Skeletal muscle tissue (tissue), 3 donors: ENCODE measurements at regions not wholly inside any gene's neighbourhood (a gene's known extent, or its start where the extent isn't known, plus 50 kb on each side); places are given as distances from the start of the nearest gene placed in this dataset.

Experiments
- H3K27ac ChIP-seq: one replicate; pipeline ENCODE4 v1.7.0; 2013; ENCODE audit warnings: mild to moderate bottlenecking, low read depth, low read length, inconsistent platforms
- H3K27me3 ChIP-seq, 3 donors: one replicate each; pipeline ENCODE4 v1.7.0; 2013; ENCODE audit warnings: low read length in 3 of 3; ENCODE audit not compliant: control insufficient read depth in 3 of 3, insufficient read depth in 3 of 3
- H3K36me3 ChIP-seq, 3 donors: one replicate each; pipeline ENCODE4 v1.7.0; 2013; ENCODE audit warnings: low read length in 3 of 3; ENCODE audit not compliant: control insufficient read depth in 3 of 3, insufficient read depth in 3 of 3
- H3K4me1 ChIP-seq, 3 donors: one replicate each; pipeline ENCODE4 v1.7.0; 2013; ENCODE audit warnings: low read length in 3 of 3, mild to moderate bottlenecking in 3 of 3; ENCODE audit not compliant: control insufficient read depth in 3 of 3, insufficient read depth in 3 of 3
- H3K4me3 ChIP-seq, 3 donors: one replicate each; pipeline ENCODE4 v1.7.0; 2013; ENCODE audit warnings: low read length in 3 of 3
- H3K9ac ChIP-seq, 3 donors: one replicate each; pipeline ENCODE4 v1.7.0; 2013; ENCODE audit warnings: low read length in 3 of 3, mild to moderate bottlenecking in 3 of 3, moderate library complexity in 2 of 3, low read depth in 1 of 3
- H3K9me3 ChIP-seq, 3 donors: one replicate each; pipeline ENCODE4 v1.7.0; 2013; ENCODE audit warnings: low read length in 3 of 3; ENCODE audit not compliant: control insufficient read depth in 3 of 3
- donor health status: Osteomylitis.

- Histone ChIP-seq H3K4me1 (no peaks in the 10 kb centered on the region), H3K27me3 (peaks cover 0 to 3% (median 0%) of the 10 kb centered on the region in 3 donors), H3K4me3 (no peak overlapping the region), H3K27ac (no peak overlapping the region), H3K9me3 (peaks cover 0 to 2% (median 0%) of the 10 kb centered on the region in 3 donors), H3K36me3 (no peaks in the 10 kb centered on the region), H3K9ac (no peak overlapping the region)
These were observed 167.4 kb upstream of the XYLT1 start for GRCh38 chr16:17638134-17638533.

- Histone ChIP-seq H3K4me3 (no peak overlapping the region), H3K27ac (no peak overlapping the region), H3K36me3 (no peaks in the 10 kb centered on the region), H3K4me1 (no peaks in the 10 kb centered on the region), H3K9me3 (no peaks in the 10 kb centered on the region), H3K9ac (no peak overlapping the region), H3K27me3 (peaks cover 0 to 3% (median 0%) of the 10 kb centered on the region in 3 donors)
These were observed 164.4 kb upstream of the XYLT1 start for GRCh38 chr16:17635183-17635582.

GRCh38 chr16:17633181-17633951, 162.6 kb upstream of the XYLT1 start:
- Histone ChIP-seq H3K9ac (no peak overlapping the region), H3K4me1 (no peaks in the 10 kb centered on the region), H3K27me3 (peaks cover 0 to 3% (median 0%) of the 10 kb centered on the region in 3 donors), H3K9me3 (no peaks in the 10 kb centered on the region), H3K4me3 (no peak overlapping the region), H3K27ac (no peak overlapping the region), H3K36me3 (no peaks in the 10 kb centered on the region)

- Histone ChIP-seq H3K4me3 (no peak overlapping the region), H3K27ac (no peak overlapping the region), H3K27me3 (peaks cover 0 to 3% (median 0%) of the 10 kb centered on the region in 3 donors), H3K4me1 (no peaks in the 10 kb centered on the region), H3K9ac (no peak overlapping the region), H3K9me3 (peaks cover 0 to under 1% (median 0%) of the 10 kb centered on the region in 3 donors), H3K36me3 (no peaks in the 10 kb centered on the region)
These were observed 161.9 kb upstream of the XYLT1 start for GRCh38 chr16:17632667-17633066.

GRCh38 chr16:17629936-17630335, 159.2 kb upstream of the XYLT1 start:
- H3K27me3 ChIP-seq: peaks cover 0 to 3% (median 0%) of the 10 kb centered on the region in 3 donors
- H3K9me3 ChIP-seq: peaks cover 0 to 7% (median 4%) of the 10 kb centered on the region in 3 donors
- H3K4me1 ChIP-seq: no peaks in the 10 kb centered on the region
- H3K36me3 ChIP-seq: no peaks in the 10 kb centered on the region
- no peak overlapping the region for H3K4me3 ChIP-seq
- no peak overlapping the region for H3K27ac ChIP-seq
- H3K9ac ChIP-seq: no peak overlapping the region

DNA sequence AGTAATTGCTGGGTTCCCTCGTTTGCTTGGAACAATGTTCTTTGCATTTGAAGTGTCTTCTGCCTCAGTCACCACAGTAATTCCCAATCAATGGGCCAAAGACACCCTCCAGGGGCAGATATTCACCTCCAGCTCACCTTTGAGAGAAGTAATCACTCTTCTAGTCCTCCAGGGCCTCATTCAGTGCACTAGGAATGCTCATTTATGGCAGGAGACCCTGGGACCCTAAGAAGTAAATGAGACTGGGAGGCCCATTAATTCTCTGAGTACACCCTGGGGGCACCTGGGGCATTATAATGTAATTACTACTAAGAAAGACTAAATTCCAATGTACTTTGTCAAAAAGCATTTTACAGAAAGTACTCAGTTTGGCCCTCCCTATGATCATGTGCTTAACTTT, 158.2 kb upstream of the XYLT1 start:
- peaks cover 0 to 7% (median 7%) of the 10 kb centered on the region in 3 donors for H3K9me3 ChIP-seq
- no peaks in the 10 kb centered on the region for H3K36me3 ChIP-seq
- H3K4me1 ChIP-seq: no peaks in the 10 kb centered on the region
- H3K4me3 ChIP-seq: no peak overlapping the region
- H3K27ac ChIP-seq: no peak overlapping the region
- H3K27me3 ChIP-seq: peaks cover 0 to 3% (median 0%) of the 10 kb centered on the region in 3 donors
- H3K9ac ChIP-seq: no peak overlapping the region

GRCh38 chr16:17622366-17622765, 151.6 kb upstream of the XYLT1 start:
- no peak overlapping the region for H3K9ac ChIP-seq
- H3K4me1 ChIP-seq: no peaks in the 10 kb centered on the region
- H3K27me3 ChIP-seq: no peaks in the 10 kb centered on the region
- peaks cover 0 to 5% (median 4%) of the 10 kb centered on the region in 3 donors for H3K9me3 ChIP-seq
- no peak overlapping the region for H3K27ac ChIP-seq
- no peak overlapping the region for H3K4me3 ChIP-seq
- no peaks in the 10 kb centered on the region for H3K36me3 ChIP-seq

GRCh38 chr16:17619261-17619660, 148.5 kb upstream of the XYLT1 start:
- no peak overlapping the region for H3K9ac ChIP-seq
- no peaks in the 10 kb centered on the region for H3K27me3 ChIP-seq
- H3K9me3 ChIP-seq: no peaks in the 10 kb centered on the region
- H3K4me1 ChIP-seq: no peaks in the 10 kb centered on the region
- H3K27ac ChIP-seq: no peak overlapping the region
- no peaks in the 10 kb centered on the region for H3K36me3 ChIP-seq
- H3K4me3 ChIP-seq: no peak overlapping the region

GRCh38 chr16:17617021-17617552, 146.3 kb upstream of the XYLT1 start:
- Histone ChIP-seq H3K27ac (no peak overlapping the region), H3K4me3 (no peak overlapping the region)

GRCh38 chr16:17612336-17612735, 141.6 kb upstream of the XYLT1 start:
- Histone ChIP-seq H3K9me3 (no peaks in the 10 kb centered on the region), H3K9ac (no peak overlapping the region), H3K27me3 (peaks cover 0 to 13% (median 3%) of the 10 kb centered on the region in 3 donors), H3K4me1 (no peaks in the 10 kb centered on the region), H3K27ac (no peak overlapping the region), H3K36me3 (no peaks in the 10 kb centered on the region), H3K4me3 (no peak overlapping the region)

More at GRCh38 chr16:17617021-17617552, 146.3 kb upstream of the XYLT1 start:
- Histone ChIP-seq H3K27me3 (peaks cover 0 to 3% (median 0%) of the 10 kb centered on the region in 3 donors), H3K4me1 (no peaks in the 10 kb centered on the region), H3K9ac (no peak overlapping the region), H3K36me3 (no peaks in the 10 kb centered on the region), H3K9me3 (no peaks in the 10 kb centered on the region)
